ENCODE measurements at regions not wholly inside any gene's neighbourhood (a gene's known extent, or its start where the extent isn't known, plus 50 kb on each side); places are given as distances from the start of the nearest gene placed in this dataset.

DNA sequence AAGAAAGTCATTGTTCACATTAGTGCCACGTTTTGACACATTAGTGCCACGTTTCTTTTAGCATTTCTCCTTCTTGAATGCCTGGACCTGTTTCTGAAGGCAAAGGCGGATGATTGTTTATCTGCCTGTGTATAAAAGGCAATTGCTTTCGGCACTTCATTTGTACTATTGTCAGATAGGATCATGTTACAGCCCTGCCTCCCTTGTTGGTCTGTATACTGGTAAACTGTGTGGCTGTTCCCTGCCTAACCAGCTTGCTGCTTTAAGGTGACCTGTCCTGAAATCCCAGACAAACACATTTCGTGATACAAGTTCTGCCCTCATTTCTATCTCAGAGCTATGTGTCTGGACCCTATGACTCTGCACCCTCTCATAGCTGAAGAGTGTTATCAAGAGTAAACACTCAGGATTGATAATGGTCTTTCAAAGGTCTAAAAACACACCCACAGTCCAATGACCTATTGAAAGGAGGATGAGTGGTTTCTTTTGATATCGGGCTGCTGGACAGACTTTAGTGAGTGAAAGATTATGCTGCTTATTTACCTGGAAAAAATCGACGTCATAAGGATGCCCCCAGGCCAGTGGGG lies 276.3 kb upstream of the MCTP2 start:
- DNase-seq (ENCODE audit: extremely low read depth in 1 of 4, low spot score in 3 of 4), result no peak
- Histone ChIP-seq H3K4me2 (ENCODE audit: insufficient read depth, low read length) (no peak overlapping the region), H3K9ac (ENCODE audit: insufficient read depth in 1 of 2, low read depth in 2 of 2, low read length in 2 of 2) (no peak overlapping the region), H3K36me3 (ENCODE audit: control insufficient read depth, insufficient read depth, low read length) (no peaks in the 10 kb centered on the region), H3K4me1 (replicated peaks in 1 of 2; ENCODE audit: control insufficient read depth in 2 of 2, insufficient read depth in 2 of 2, low read length in 2 of 2) (no peaks in the 10 kb centered on the region), H3K9me3 (replicated peaks; ENCODE audit: control insufficient read depth, insufficient read depth, low read depth, low read length) (no peaks in the 10 kb centered on the region), H3K9me1 (ENCODE audit: control insufficient read depth, insufficient read depth, low read length) (no peaks in the 10 kb centered on the region), H3K79me2 (ENCODE audit: control insufficient read depth, insufficient read depth, low read length) (no peaks in the 10 kb centered on the region), H2AFZ (ENCODE audit: low read depth, low read length) (no peak overlapping the region), H3K27me3 (ENCODE audit: control insufficient read depth in 2 of 2, insufficient read depth in 2 of 2, low read length in 2 of 2) (no peaks in the 10 kb centered on the region), H4K20me1 (replicated peaks; ENCODE audit: control insufficient read depth, insufficient read depth, low read length) (no peaks in the 10 kb centered on the region), H3K27ac (ENCODE audit: extremely low read depth, low read depth, low read length) (no peak overlapping the region), H3K4me3 (no peak overlapping the region)
- intact Hi-C loops (cut with micrococcal nuclease), result no loop called here
- no peak for FAIRE-seq
- ATAC-seq, result no peak
- in situ Hi-C loops (cut with MboI), result no loop called here
- TF ChIP-seq ZKSCAN8 (CRISPR knock-in tag; IDR thresholded peaks at IDR 0.05) (no peak), CREB3 (tag; conservative IDR thresholded peaks at IDR 0.05; ENCODE audit: low read depth) (no peak), SP1 (CRISPR knock-in tag; IDR thresholded peaks at IDR 0.05) (no peak), DPF2 (IDR thresholded peaks at IDR 0.05) (no peak), ZC3H4 (CRISPR knock-in tag; IDR thresholded peaks at IDR 0.05; ENCODE audit: borderline replicate concordance) (no peak)
- POLR2A ChIA-PET, result no interaction called here
- BruUV-seq (replicated peaks), result no TSS peak
- WGBS (ENCODE audit: insufficient coverage, low coverage, missing lambda C conversion rate), result 0% methylated on average over 7 of the region's 8 CpGs
- CTCF ChIA-PET (ENCODE audit: low intra/inter-chr PET ratio), result no interaction called here

DNA sequence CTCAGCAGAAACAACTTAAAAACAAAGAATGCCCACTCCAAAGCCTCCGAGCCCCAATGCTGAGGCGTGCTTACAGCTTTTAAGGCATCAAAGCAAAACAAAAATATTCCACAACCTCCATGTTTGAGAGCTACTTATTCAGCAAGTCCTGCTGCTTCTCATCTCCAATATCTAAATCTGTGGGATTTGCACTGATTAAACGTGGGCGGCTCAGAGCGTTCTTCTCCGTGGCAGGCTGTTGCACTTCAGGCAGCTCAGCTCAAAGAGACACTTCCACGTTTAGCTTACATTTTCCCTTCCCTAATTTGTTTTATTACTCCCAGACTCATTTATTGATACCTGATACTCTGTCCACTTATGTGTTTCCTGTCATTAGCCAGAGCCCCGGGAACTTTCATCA lies 282.6 kb upstream of the MCTP2 start:
- H3K9me3 ChIP-seq (replicated peaks; ENCODE audit: control insufficient read depth, insufficient read depth, low read depth, low read length), result no peaks in the 10 kb centered on the region
- no peaks in the 10 kb centered on the region for H3K4me1 ChIP-seq (replicated peaks in 1 of 2; ENCODE audit: control insufficient read depth in 2 of 2, insufficient read depth in 2 of 2, low read length in 2 of 2)
- no peaks in the 10 kb centered on the region for H3K9me1 ChIP-seq (ENCODE audit: control insufficient read depth, insufficient read depth, low read length)
- BruUV-seq (replicated peaks), result no TSS peak
- no peak for ATAC-seq
- H2AFZ ChIP-seq (ENCODE audit: low read depth, low read length), result no peak overlapping the region
- FAIRE-seq, result no peak
- intact Hi-C loops (cut with micrococcal nuclease) (no loop called here), in situ Hi-C loops (cut with MboI) (no loop called here)
- ChIA-PET POLR2A (no interaction called here), CTCF (ENCODE audit: low intra/inter-chr PET ratio) (no interaction called here)
- H3K27me3 ChIP-seq (ENCODE audit: control insufficient read depth in 2 of 2, insufficient read depth in 2 of 2, low read length in 2 of 2), result no peaks in the 10 kb centered on the region
- no peak overlapping the region for H3K4me3 ChIP-seq
- no peak overlapping the region for H3K27ac ChIP-seq (ENCODE audit: extremely low read depth, low read depth, low read length)
- H3K36me3 ChIP-seq (ENCODE audit: control insufficient read depth, insufficient read depth, low read length), result no peaks in the 10 kb centered on the region
- H4K20me1 ChIP-seq (replicated peaks; ENCODE audit: control insufficient read depth, insufficient read depth, low read length), result no peaks in the 10 kb centered on the region
- 0% methylated on average over 8 of the region's 8 CpGs for WGBS (ENCODE audit: insufficient coverage, low coverage, missing lambda C conversion rate)
- no peaks in the 10 kb centered on the region for H3K79me2 ChIP-seq (ENCODE audit: control insufficient read depth, insufficient read depth, low read length)
- no peak overlapping the region for H3K4me2 ChIP-seq (ENCODE audit: insufficient read depth, low read length)
- H3K9ac ChIP-seq (ENCODE audit: insufficient read depth in 1 of 2, low read depth in 2 of 2, low read length in 2 of 2), result no peak overlapping the region
- DNase-seq (ENCODE audit: extremely low read depth in 1 of 4, low spot score in 3 of 4), result no peak
- no peak for TF ChIP-seq ETS1 (conservative IDR thresholded peaks at IDR 0.05; ENCODE audit: control insufficient read depth, low read depth, low read length)
- TF ChIP-seq RBM15 (IDR thresholded peaks at IDR 0.05; ENCODE audit: insufficient read depth, low read length), result no peak
- no peak for TF ChIP-seq AFF4 (CRISPR knock-in tag; IDR thresholded peaks at IDR 0.05)
- no peak for TF ChIP-seq SMAD1 (IDR thresholded peaks at IDR 0.05; ENCODE audit: low read depth, low read length, partially characterized antibody)
- TF ChIP-seq MAFF (IDR thresholded peaks at IDR 0.05; ENCODE audit: low read length), result no peak
- TF ChIP-seq EHMT2 (IDR thresholded peaks at IDR 0.05), result no peak

All from K562 (cell line).